ENCODE measurements at regions not wholly inside any gene's neighbourhood (a gene's known extent, or its start where the extent isn't known, plus 50 kb on each side); places are given as distances from the start of the nearest gene placed in this dataset.
"Not testable (repeated sequence)": the region's sequence is repeated elsewhere in the genome, so short reads cannot be mapped to it uniquely, and the experiment has no call there.

DNA sequence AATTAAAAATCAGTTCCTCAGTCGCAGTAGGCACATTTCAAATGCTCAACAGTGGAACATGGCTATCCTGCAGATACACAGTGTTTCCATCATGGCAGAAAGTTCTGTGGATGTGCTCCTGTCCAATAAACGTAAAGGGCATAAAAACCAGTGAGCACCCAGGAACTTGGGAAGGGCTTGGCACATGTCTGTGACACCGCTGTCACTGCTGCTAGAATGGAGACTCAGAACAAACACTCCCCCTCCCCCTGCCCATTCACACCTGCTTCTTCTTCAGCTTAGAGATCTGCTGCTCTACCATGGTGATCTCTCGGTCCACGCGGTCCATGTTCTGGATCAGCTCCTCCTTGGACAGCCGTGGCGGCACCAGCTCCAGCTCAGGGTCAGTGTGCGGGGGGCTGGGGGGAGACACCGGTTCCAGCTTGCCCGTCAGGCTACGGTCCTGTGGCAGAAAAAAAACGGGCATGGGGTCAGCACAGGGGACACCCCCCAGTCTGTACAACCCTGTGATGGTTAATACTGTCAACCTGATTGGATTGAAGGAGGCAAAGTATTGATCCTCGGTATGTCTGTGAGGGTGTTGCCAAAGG is 94.6 kb downstream of the NCOR2 start:
- no peaks in the 10 kb centered on the region for H3K27me3 ChIP-seq
- no peak overlapping the region for H3K4me3 ChIP-seq
- no peak overlapping the region for H3K27ac ChIP-seq
- peaks cover 0 to 20% of the 10 kb centered on the region in 2 donors for H3K4me1 ChIP-seq
- DNase-seq (ENCODE audit: low spot score) = no peak
- TF ChIP-seq, protein P1, sequence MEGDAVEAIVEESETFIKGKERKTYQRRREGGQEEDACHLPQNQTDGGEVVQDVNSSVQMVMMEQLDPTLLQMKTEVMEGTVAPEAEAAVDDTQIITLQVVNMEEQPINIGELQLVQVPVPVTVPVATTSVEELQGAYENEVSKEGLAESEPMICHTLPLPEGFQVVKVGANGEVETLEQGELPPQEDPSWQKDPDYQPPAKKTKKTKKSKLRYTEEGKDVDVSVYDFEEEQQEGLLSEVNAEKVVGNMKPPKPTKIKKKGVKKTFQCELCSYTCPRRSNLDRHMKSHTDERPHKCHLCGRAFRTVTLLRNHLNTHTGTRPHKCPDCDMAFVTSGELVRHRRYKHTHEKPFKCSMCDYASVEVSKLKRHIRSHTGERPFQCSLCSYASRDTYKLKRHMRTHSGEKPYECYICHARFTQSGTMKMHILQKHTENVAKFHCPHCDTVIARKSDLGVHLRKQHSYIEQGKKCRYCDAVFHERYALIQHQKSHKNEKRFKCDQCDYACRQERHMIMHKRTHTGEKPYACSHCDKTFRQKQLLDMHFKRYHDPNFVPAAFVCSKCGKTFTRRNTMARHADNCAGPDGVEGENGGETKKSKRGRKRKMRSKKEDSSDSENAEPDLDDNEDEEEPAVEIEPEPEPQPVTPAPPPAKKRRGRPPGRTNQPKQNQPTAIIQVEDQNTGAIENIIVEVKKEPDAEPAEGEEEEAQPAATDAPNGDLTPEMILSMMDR (IDR thresholded peaks at IDR 0.05) = no peak
- peaks cover 74% of the 10 kb centered on the region for H3K36me3 ChIP-seq
- H3K9me3 ChIP-seq = peaks cover 5 to 12% of the 10 kb centered on the region in 2 donors

DNA sequence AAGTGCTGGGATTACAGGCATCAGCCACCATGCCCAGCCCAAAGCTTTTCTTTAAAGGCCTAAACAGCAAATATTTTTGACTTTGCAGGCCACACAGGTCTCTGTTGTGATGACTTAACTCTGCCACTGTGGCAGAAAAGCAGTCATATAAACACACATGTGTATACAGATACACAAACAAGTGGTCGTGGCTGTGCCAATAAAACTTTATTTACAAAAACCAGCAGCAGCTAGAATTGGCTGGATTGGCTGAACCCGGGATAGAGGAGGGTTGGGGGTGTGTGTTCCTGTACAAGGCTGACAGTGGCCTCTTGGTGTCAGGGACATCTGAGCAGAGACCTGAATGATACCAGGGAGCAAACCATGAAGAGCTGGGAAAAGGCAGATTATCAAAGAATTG is 95.6 kb downstream of the NCOR2 start:
- no peak for DNase-seq (ENCODE audit: low spot score)
- no peak overlapping the region for H3K27ac ChIP-seq
- peaks cover 5 to 12% of the 10 kb centered on the region in 2 donors for H3K9me3 ChIP-seq
- TF ChIP-seq, protein P1 (IDR thresholded peaks at IDR 0.05) = no peak
- no peaks in the 10 kb centered on the region for H3K27me3 ChIP-seq
- peaks cover 0 to 20% of the 10 kb centered on the region in 2 donors for H3K4me1 ChIP-seq
- H3K36me3 ChIP-seq = peaks cover 66% of the 10 kb centered on the region
- no peak overlapping the region for H3K4me3 ChIP-seq

DNA sequence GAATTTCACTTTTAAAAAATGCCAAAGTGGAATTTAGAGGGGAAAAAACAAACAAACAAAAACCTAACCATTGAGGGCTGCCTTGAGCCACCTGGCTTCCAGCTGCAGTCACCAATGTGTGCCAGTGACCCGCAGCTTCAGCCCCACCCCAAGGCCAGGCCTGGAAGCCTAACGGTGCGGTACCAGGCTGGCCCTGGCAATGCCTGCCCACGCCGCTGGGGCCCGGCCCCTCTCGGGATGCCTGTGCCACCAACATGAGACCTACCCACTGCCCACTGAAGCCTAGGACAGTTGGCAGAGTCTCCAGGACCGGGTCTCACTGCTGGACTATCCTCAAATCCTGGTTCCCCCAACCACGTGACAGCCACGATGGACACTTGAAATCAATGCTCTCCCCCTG is 96.6 kb downstream of the NCOR2 start:
- Histone ChIP-seq H3K4me3 (no peak overlapping the region), H3K27ac (no peak overlapping the region), H3K36me3 (peaks cover 59% of the 10 kb centered on the region), H3K4me1 (peaks cover 0 to 28% of the 10 kb centered on the region in 2 donors), H3K27me3 (no peaks in the 10 kb centered on the region), H3K9me3 (peaks cover 5 to 12% of the 10 kb centered on the region in 2 donors)
- TF ChIP-seq, protein P1 (IDR thresholded peaks at IDR 0.05) = no peak
- no peak for DNase-seq (ENCODE audit: low spot score)

DNA sequence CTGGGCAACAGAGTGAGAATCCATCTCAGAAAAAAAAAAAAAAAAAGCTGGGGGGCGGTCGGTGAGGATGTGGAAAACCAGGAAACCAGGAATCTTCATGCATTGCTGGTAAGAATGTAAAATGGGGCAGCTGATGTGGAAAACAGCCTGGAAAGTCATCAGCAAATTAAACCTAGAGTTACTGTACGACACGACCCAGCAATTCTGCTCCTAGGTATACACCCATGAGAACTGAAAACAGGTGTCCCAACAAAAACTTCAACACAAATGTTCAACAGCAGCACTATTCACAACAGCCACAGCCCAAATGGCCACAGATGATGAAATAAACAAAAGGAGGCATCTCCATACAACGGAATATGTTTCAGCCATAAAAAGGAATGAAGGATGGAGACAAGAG is 97.3 kb downstream of the NCOR2 start:
- TF ChIP-seq, protein P1 (IDR thresholded peaks at IDR 0.05) = no peak
- H3K36me3 ChIP-seq = peaks cover 61% of the 10 kb centered on the region
- H3K4me3 ChIP-seq = no peak overlapping the region
- no peak for DNase-seq (ENCODE audit: low spot score)
- H3K27me3 ChIP-seq = no peaks in the 10 kb centered on the region
- H3K9me3 ChIP-seq = peaks cover 5 to 12% of the 10 kb centered on the region in 2 donors
- no peak overlapping the region for H3K27ac ChIP-seq
- H3K4me1 ChIP-seq = peaks cover 0 to 24% of the 10 kb centered on the region in 2 donors

DNA sequence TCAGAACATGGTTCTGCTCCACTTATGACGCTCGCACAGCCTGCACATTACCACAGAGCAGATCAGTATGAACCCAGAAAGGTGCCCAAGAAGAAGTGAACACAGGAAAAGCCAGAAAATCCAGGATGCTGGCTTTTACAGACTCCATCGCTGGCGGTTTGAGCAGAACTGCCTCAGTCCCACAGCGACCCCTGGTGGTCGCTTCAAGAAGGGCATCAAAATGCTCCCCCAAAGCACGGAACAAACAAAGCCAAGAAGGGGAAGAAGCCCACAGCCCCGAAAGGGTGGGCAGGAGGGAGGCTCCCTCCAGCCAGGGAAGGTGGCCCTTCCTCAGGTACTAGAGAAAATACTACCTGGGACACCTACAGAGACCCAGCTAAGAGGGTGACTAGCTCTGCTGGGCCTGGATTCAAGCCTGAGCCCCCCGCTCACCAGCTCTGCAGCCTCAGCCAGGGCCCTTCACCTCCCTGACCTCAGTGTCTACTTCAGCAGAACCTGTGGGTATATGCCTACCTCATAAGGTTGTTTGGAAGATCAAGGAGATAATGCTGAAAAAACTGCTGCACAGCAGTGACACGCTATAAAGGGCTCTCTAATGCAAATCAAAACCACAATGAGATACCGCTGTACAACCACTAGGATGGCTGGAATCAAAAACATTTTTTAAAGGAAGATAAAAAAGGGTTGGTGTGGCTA is 98.1 kb downstream of the NCOR2 start:
- H3K36me3 ChIP-seq = peaks cover 69% of the 10 kb centered on the region
- H3K27me3 ChIP-seq = no peaks in the 10 kb centered on the region
- H3K27ac ChIP-seq = no peak overlapping the region
- no peak for DNase-seq (ENCODE audit: low spot score)
- H3K4me3 ChIP-seq = no peak overlapping the region
- H3K9me3 ChIP-seq = peaks cover 5 to 12% of the 10 kb centered on the region in 2 donors
- TF ChIP-seq, protein P1 (IDR thresholded peaks at IDR 0.05) = peak in 1 of 2 donors; percentile 66
- peaks cover 0 to 16% of the 10 kb centered on the region in 2 donors for H3K4me1 ChIP-seq

DNA sequence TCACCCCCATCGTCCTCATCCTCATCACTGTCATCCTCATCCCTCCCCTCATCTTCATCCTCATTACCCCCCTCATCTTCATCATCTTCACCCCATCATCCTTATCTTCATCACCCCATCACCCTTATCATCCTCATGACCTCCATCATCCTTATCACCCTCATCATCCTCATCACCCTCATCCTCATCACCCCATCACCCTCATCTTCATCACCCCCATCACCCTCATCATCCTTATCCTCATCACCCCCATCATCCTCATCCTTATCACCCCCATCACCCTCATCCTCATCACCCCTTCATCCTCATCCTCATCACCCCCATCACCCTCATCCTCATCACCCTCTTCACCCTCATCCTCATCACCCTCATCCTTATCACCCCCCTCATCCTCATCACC is 99.9 kb downstream of the NCOR2 start:
- H3K27me3 ChIP-seq; H3K4me3 ChIP-seq; H3K27ac ChIP-seq; H3K9me3 ChIP-seq; DNase-seq (ENCODE audit: low spot score): not testable (repeated sequence)
- H3K36me3 ChIP-seq = peaks cover 62% of the 10 kb centered on the region
- H3K4me1 ChIP-seq = peaks cover 0 to 20% of the 10 kb centered on the region in 2 donors

All from right atrium auricular region (tissue), 2 donors.